Fibroblast of peridontal ligament (primary cell): ENCODE measurements at regions not wholly inside any gene's neighbourhood (a gene's known extent, or its start where the extent isn't known, plus 50 kb on each side); places are given as distances from the start of the nearest gene placed in this dataset.
"Not testable (repeated sequence)": the region's sequence is repeated elsewhere in the genome, so short reads cannot be mapped to it uniquely, and the experiment has no call there.

ENCODE experiments used
- DNase-seq: peaks from one replicate; pipeline ENCODE4 v3.0.0-alpha.2; 2010; ENCODE audit errors: extremely low read depth

GRCh38 chr6:170198298-170198697 is 92.6 kb downstream of the DLL1 start:
- no peak for DNase-seq

- no peak for DNase-seq
Observed at GRCh38 chr6:170193326-170193821, 97.5 kb downstream of the DLL1 start.

DNA sequence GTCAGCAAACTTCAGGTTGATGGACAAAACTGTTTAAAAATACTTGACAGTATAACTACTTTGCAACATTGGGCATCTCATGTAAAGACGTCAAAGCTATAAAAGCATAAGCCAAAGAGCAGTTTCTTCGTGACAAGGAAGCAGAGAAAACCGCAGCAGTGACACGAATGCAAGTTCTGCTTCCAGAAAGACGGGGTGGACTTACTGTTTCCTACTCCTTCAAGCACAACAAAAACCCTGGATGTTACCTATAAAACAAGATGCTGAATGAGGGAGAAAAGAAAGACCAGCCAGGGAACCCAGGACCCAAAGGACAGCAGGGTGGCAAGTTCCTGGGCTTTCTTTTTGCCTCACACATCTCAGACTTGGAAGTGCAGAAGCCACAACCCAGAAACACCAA is 98.0 kb downstream of the DLL1 start:
- no peak for DNase-seq

DNA sequence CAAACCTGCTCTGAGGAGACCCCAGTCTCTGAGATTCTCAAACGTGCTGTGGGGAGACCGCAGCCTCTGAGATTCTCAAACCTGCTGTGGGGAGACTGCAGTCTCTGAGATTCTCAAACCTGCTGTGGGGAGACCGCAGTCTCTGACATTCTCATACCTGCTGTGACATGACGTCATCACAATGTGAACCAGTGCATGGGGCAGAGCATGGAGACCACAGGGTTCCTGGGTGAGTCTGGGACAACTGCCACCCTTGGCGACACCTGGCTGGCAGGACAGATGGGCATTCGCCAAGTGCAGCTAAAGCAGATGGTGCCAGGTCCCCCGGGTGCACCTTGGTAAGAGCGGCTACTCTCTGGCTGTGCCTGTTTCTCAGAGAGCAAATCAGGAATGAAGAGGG is 98.8 kb downstream of the DLL1 start:
- not testable (repeated sequence) for DNase-seq

GRCh38 chr6:170190046-170190445 is 100.8 kb downstream of the DLL1 start:
- DNase-seq = no peak

GRCh38 chr6:170189236-170189635 is 101.6 kb downstream of the DLL1 start:
- no peak for DNase-seq

- DNase-seq = no peak
Observed at GRCh38 chr6:170188571-170189001, 102.3 kb downstream of the DLL1 start.

DNA sequence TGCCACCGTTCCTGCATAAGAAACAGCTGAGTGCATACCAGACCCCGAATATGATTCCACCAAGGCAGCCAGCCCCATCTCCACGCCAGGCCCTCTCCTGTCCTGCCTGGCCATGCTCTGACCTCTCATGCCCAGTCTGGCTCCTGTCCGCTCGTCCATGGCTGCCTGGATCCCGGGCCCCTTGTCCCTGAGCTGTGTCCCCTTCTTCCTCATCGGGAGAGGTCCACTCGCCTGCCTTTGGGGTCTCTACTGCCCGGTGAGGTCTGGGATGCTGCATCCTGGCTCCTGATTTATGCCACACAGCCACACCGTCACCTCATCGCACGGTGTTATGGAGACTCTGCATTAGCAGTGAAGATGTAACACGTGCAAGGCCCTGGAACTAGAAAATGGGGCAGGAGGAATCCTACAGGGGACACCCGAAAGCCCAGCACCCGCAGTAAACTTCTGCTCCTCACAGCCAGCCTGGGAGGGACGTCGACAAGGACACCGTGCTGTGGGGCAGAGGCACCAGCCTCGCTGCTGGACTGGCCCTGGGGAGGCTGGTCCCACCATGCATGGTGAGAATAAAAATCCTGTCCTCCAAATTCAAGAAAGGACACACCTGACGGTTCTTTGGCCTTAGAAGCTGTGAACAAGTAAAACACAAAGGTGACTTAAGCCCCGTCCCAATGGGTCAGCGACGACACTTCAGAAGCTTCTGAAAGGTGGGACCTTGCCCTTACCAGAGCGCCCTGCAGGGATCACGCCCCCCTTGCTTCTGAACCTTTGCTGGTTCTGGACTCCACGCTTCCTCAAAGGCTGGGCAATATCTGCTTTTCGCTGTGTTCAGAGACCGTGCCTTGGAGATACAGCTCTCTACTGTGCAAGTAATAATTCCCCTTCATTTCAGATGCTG is 103.0 kb downstream of the DLL1 start:
- DNase-seq = no peak

DNA sequence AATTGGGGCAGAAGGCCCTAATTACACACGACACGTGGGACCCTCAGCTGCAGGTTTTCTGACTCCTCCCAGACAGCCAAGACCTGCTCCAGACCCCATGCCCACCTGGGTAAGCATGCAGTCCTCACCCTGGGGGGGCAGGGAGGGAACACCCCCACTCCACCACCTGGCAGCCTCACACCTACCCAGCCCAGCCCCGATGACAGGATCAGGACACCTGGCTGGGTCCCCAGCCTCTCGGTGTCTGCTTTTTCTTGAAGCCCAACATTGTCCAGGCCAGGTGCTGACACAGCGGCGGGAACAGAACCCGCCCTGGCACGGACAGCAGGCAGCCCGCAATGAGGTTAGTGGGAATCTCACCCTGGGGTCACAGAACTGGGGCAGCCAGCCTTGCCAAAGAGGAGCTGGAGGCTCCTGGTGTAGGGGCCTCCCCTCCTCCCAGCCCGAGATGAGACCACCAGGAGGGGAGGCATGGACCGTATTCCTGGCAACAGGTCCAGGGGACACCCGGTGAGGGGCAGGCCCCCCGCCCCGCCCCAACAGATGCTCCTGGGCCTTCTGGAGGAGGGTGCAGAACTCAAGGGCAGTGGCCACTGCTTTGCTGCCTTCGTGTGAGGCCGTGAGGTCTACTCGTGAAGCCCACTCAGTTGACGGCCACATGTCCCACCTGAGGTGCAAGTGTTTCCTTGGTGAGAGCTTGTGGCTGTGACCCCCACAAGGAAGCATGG is 103.8 kb downstream of the DLL1 start:
- no peak for DNase-seq

- no peak for DNase-seq
Observed at GRCh38 chr6:170186006-170186935, 104.6 kb downstream of the DLL1 start.

DNA sequence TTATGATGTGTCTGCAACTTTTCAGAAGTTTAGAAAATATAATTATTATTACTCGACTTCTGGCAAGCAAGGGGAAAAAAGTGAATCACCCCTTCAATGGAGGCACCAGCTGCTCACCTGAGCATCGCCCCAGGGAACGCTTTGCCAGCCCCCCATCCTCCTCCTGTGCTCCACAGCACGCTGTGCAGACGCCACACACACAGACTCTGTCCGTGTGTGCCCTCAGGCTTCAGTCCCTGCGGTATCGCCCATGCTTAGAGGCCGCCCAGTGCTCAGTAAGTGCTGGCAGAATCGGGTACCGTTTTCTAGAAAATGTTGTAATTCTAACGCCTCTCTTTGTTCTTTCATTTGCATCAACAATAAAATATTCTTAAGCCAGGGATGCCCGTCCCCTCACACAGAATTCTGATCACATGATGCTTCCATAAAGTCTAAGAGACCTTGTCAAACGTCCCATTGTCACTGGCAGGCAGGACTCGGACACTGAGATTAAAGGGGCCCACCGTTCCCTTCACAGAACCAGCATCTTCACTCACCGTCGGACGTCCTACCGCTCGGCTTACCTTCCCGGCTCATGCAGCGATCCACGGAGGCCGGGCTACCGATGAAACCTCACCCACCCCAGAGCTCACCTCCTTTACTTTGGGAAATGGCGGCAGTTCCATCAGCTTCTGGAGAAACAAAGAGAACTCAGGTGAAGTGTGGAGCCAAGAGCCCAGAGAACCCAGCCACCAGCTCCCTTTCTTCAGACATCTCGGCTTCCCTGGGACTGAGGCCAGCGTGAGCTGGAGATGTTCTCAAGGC is 105.5 kb downstream of the DLL1 start:
- no peak for DNase-seq

- DNase-seq = no peak
Observed at GRCh38 chr6:170184316-170184715, 106.6 kb downstream of the DLL1 start.

DNA sequence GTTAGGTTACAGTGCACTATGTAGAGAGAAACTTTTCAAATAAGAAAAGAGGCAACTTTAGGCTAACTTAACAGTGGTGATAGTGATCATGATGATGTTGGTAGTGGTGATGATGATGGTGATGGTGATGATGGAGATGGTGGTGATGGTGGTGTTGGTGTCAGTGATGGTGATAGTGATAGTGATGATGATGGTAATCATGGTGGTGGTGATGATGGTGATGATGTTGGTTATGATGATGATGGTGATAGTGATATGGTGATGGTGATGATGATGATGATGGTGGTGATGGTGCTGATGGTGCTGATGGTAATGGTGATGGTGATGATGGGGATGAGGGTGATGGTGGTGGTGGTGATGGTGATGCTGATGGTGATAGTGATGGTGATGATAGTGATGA is 107.4 kb downstream of the DLL1 start:
- no peak for DNase-seq

GRCh38 chr6:170182781-170183120 is 108.1 kb downstream of the DLL1 start:
- DNase-seq = no peak

GRCh38 chr6:170182093-170182780 is 108.6 kb downstream of the DLL1 start:
- DNase-seq = no peak

DNA sequence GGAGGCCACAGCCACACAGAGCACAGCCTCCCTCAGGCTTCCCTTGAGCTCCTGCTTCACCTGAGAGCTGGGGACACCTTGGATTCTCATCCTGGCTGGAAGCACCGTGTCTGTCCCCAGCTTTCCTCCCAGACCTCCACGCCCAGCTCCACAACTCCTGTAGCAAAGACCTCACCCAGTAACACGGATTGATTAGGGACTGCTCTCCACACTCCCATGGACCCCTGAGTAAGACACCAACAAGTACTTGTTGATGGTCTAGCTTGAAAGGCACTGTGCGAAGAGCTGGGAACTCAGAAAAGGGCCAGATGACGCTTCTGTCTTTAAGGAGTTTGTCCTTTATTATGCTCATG is 109.6 kb downstream of the DLL1 start:
- DNase-seq = no peak

GRCh38 chr6:170180671-170181337 is 110.1 kb downstream of the DLL1 start:
- no peak for DNase-seq

DNA sequence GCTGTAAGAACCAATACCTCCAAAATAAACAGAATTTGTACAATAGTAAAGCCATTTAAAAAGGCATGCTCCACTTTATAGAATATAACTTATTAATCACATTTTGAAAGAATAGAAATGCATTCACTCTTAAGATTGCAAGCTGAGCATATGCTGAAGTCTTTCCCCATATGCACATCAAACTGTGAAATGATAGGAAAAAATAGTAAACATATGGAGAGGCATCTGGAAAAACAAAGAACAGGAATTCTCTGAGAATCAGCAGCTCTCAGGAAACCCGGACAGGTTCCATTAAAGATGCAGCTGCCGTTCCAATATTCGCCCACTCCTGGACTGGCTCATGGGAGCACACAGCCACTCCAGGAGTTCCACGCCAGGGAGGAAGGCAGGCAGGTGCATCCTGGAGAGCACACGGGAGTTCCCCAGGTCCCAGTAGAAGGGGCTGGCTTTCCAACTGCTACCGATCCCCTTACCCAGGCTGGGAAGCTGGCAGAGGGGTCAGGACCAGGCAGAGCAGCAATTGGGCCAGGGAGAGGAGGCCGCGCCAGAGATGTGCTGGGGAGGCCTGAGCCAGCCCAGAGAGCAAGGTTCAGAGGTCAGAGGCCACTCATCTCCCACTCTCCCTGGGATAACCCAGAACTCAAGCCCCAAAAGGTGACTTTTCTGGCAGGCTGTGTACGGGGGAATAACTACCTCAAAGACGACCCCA is 111.1 kb downstream of the DLL1 start:
- DNase-seq = no peak
